WTC11 (cell line): ENCODE measurements at regions not wholly inside any gene's neighbourhood (a gene's known extent, or its start where the extent isn't known, plus 50 kb on each side); places are given as distances from the start of the nearest gene placed in this dataset.
A peak's percentile ranks its signal among the peaks of the same experiment; 100 is the strongest.

Experiments used
- ARID4B ChIP-seq: sonication (generic); formaldehyde crosslinking; IDR thresholded peaks from 2 replicates; pipeline ENCODE4 v1.8.0; 2023; ENCODE audit warnings: missing genetic modification reagents, mild to moderate bottlenecking, borderline replicate concordance
- ETV6 ChIP-seq: sonication (generic); formaldehyde crosslinking; IDR thresholded peaks from 2 replicates; pipeline ENCODE4 v1.8.1; 2022; ENCODE audit warnings: mild to moderate bottlenecking, missing genetic modification reagents
- FOXJ3 ChIP-seq: sonication (generic); formaldehyde crosslinking; IDR thresholded peaks from 2 replicates; pipeline ENCODE4 v1.9.0; 2021; ENCODE audit warnings: missing genetic modification reagents, mild to moderate bottlenecking, borderline replicate concordance
- IRF2 ChIP-seq: sonication (generic); formaldehyde crosslinking; IDR thresholded peaks from 2 replicates; pipeline ENCODE4 v1.8.0; 2022; ENCODE audit warnings: low read depth, missing genetic modification reagents, borderline replicate concordance
- JAZF1 ChIP-seq: fragments of 250-450 bp; sonication (Bioruptor Pico); IDR thresholded peaks from 2 replicates; pipeline ENCODE4 v1.9.0; 2021; ENCODE audit warnings: moderate library complexity, mild to moderate bottlenecking, inconsistent platforms
- MYBL2 ChIP-seq: sonication (generic); formaldehyde crosslinking; IDR thresholded peaks from 2 replicates; pipeline ENCODE4 v1.8.1; 2023; ENCODE audit warnings: mild to moderate bottlenecking, moderate library complexity, missing genetic modification reagents
- NFYB ChIP-seq: sonication (generic); formaldehyde crosslinking; conservative IDR thresholded peaks from 2 replicates; pipeline ENCODE4 v1.8.0; 2022; ENCODE audit warnings: low read depth, missing genetic modification reagents
- NR1H2 ChIP-seq: sonication (generic); formaldehyde crosslinking; IDR thresholded peaks from 2 replicates; pipeline ENCODE4 v1.9.0; 2021; ENCODE audit warnings: mild to moderate bottlenecking, moderate library complexity, missing genetic modification reagents
- NR3C1 ChIP-seq: sonication (generic); formaldehyde crosslinking; conservative IDR thresholded peaks from 2 replicates; pipeline ENCODE4 v1.8.1; 2023; ENCODE audit warnings: low read depth, mild to moderate bottlenecking, missing genetic modification reagents
- SMAD4 ChIP-seq: sonication (generic); formaldehyde crosslinking; IDR thresholded peaks from 2 replicates; pipeline ENCODE4 v1.8.0; 2022; ENCODE audit warnings: mild to moderate bottlenecking, missing genetic modification reagents
- ZNF121 ChIP-seq: sonication (generic); formaldehyde crosslinking; IDR thresholded peaks from 2 replicates; pipeline ENCODE4 v1.8.0; 2023; ENCODE audit warnings: missing genetic modification reagents
- TF ChIP-seq, protein P1 (sequence below): fragments of 250-450 bp; sonication (Bioruptor Pico); IDR thresholded peaks from 2 replicates; pipeline ENCODE4 v2.1.2; 2022; ENCODE audit warnings: mild to moderate bottlenecking, moderate library complexity
- TF ChIP-seq, protein P2 (sequence below): sonication (generic); formaldehyde crosslinking; IDR thresholded peaks from 2 replicates; pipeline ENCODE4 v1.8.0; 2022; ENCODE audit warnings: mild to moderate bottlenecking, missing genetic modification reagents
- TF ChIP-seq, protein P3 (sequence below): fragments of 250-450 bp; sonication (Bioruptor Pico); IDR thresholded peaks from 2 replicates; pipeline ENCODE4 v1.9.0; 2021; ENCODE audit warnings: mild to moderate bottlenecking
- TF ChIP-seq, protein P4 (sequence below): sonication (generic); formaldehyde crosslinking; IDR thresholded peaks from 2 replicates; pipeline ENCODE4 v1.8.1; 2023; ENCODE audit warnings: mild to moderate bottlenecking, missing genetic modification reagents, moderate library complexity
- TF ChIP-seq, protein P5 (sequence below): sonication (generic); formaldehyde crosslinking; conservative IDR thresholded peaks from 2 replicates; pipeline ENCODE4 v1.8.1; 2022; ENCODE audit warnings: mild to moderate bottlenecking, missing genetic modification reagents
- TF ChIP-seq, protein P6 (sequence below): sonication (generic); formaldehyde crosslinking; IDR thresholded peaks from 2 replicates; pipeline ENCODE4 v1.8.1; 2023; ENCODE audit warnings: mild to moderate bottlenecking, missing genetic modification reagents
- TF ChIP-seq, protein P7 (sequence below): sonication (generic); formaldehyde crosslinking; conservative IDR thresholded peaks from 2 replicates; pipeline ENCODE4 v1.8.1; 2023; ENCODE audit warnings: mild to moderate bottlenecking, low read depth, missing genetic modification reagents, moderate library complexity

GRCh38 chr3:75906555-75907112 is 121.3 kb upstream of the ZNF717 start (continued):
- TF ChIP-seq ARID4B (CRISPR knock-in tag) (no peak), NR3C1 (CRISPR knock-in tag) (no peak), IRF2 (CRISPR knock-in tag) (no peak), FOXJ3 (CRISPR knock-in tag) (no peak), JAZF1 (CRISPR knock-in tag) (no peak), MYBL2 (CRISPR knock-in tag) (0 out of 2 replicates have a peak, but pooled peaks have one; percentile 30), ZNF121 (CRISPR knock-in tag) (no peak), ETV6 (CRISPR knock-in tag) (peak; percentile 91), NFYB (CRISPR knock-in tag) (no peak), NR1H2 (CRISPR knock-in tag) (no peak), SMAD4 (CRISPR knock-in tag) (no peak)
- TF ChIP-seq, protein P1, sequence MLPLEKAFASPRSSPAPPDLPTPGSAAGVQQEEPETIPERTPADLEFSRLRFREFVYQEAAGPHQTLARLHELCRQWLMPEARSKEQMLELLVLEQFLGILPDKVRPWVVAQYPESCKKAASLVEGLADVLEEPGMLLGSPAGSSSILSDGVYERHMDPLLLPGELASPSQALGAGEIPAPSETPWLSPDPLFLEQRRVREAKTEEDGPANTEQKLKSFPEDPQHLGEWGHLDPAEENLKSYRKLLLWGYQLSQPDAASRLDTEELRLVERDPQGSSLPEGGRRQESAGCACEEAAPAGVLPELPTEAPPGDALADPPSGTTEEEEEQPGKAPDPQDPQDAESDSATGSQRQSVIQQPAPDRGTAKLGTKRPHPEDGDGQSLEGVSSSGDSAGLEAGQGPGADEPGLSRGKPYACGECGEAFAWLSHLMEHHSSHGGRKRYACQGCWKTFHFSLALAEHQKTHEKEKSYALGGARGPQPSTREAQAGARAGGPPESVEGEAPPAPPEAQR = no peak
- TF ChIP-seq, protein P2, sequence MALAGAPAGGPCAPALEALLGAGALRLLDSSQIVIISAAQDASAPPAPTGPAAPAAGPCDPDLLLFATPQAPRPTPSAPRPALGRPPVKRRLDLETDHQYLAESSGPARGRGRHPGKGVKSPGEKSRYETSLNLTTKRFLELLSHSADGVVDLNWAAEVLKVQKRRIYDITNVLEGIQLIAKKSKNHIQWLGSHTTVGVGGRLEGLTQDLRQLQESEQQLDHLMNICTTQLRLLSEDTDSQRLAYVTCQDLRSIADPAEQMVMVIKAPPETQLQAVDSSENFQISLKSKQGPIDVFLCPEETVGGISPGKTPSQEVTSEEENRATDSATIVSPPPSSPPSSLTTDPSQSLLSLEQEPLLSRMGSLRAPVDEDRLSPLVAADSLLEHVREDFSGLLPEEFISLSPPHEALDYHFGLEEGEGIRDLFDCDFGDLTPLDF (CRISPR knock-in tag) = no peak
- TF ChIP-seq, protein P3, sequence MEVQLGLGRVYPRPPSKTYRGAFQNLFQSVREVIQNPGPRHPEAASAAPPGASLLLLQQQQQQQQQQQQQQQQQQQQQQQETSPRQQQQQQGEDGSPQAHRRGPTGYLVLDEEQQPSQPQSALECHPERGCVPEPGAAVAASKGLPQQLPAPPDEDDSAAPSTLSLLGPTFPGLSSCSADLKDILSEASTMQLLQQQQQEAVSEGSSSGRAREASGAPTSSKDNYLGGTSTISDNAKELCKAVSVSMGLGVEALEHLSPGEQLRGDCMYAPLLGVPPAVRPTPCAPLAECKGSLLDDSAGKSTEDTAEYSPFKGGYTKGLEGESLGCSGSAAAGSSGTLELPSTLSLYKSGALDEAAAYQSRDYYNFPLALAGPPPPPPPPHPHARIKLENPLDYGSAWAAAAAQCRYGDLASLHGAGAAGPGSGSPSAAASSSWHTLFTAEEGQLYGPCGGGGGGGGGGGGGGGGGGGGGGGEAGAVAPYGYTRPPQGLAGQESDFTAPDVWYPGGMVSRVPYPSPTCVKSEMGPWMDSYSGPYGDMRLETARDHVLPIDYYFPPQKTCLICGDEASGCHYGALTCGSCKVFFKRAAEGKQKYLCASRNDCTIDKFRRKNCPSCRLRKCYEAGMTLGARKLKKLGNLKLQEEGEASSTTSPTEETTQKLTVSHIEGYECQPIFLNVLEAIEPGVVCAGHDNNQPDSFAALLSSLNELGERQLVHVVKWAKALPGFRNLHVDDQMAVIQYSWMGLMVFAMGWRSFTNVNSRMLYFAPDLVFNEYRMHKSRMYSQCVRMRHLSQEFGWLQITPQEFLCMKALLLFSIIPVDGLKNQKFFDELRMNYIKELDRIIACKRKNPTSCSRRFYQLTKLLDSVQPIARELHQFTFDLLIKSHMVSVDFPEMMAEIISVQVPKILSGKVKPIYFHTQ = no peak
- TF ChIP-seq, protein P4, sequence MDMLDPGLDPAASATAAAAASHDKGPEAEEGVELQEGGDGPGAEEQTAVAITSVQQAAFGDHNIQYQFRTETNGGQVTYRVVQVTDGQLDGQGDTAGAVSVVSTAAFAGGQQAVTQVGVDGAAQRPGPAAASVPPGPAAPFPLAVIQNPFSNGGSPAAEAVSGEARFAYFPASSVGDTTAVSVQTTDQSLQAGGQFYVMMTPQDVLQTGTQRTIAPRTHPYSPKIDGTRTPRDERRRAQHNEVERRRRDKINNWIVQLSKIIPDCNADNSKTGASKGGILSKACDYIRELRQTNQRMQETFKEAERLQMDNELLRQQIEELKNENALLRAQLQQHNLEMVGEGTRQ (CRISPR knock-in tag) = no peak
- TF ChIP-seq, protein P5, sequence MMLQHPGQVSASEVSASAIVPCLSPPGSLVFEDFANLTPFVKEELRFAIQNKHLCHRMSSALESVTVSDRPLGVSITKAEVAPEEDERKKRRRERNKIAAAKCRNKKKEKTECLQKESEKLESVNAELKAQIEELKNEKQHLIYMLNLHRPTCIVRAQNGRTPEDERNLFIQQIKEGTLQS (CRISPR knock-in tag) = no peak
- TF ChIP-seq, protein P6, sequence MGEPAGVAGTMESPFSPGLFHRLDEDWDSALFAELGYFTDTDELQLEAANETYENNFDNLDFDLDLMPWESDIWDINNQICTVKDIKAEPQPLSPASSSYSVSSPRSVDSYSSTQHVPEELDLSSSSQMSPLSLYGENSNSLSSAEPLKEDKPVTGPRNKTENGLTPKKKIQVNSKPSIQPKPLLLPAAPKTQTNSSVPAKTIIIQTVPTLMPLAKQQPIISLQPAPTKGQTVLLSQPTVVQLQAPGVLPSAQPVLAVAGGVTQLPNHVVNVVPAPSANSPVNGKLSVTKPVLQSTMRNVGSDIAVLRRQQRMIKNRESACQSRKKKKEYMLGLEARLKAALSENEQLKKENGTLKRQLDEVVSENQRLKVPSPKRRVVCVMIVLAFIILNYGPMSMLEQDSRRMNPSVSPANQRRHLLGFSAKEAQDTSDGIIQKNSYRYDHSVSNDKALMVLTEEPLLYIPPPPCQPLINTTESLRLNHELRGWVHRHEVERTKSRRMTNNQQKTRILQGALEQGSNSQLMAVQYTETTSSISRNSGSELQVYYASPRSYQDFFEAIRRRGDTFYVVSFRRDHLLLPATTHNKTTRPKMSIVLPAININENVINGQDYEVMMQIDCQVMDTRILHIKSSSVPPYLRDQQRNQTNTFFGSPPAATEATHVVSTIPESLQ (CRISPR knock-in tag) = no peak
- TF ChIP-seq, protein P7, sequence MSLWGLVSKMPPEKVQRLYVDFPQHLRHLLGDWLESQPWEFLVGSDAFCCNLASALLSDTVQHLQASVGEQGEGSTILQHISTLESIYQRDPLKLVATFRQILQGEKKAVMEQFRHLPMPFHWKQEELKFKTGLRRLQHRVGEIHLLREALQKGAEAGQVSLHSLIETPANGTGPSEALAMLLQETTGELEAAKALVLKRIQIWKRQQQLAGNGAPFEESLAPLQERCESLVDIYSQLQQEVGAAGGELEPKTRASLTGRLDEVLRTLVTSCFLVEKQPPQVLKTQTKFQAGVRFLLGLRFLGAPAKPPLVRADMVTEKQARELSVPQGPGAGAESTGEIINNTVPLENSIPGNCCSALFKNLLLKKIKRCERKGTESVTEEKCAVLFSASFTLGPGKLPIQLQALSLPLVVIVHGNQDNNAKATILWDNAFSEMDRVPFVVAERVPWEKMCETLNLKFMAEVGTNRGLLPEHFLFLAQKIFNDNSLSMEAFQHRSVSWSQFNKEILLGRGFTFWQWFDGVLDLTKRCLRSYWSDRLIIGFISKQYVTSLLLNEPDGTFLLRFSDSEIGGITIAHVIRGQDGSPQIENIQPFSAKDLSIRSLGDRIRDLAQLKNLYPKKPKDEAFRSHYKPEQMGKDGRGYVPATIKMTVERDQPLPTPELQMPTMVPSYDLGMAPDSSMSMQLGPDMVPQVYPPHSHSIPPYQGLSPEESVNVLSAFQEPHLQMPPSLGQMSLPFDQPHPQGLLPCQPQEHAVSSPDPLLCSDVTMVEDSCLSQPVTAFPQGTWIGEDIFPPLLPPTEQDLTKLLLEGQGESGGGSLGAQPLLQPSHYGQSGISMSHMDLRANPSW (CRISPR knock-in tag) = no peak
